SK-N-SH treated with all-trans-retinoic acid at 6 μM for 48 hours (cell line): ENCODE measurements at regions not wholly inside any gene's neighbourhood (a gene's known extent, or its start where the extent isn't known, plus 50 kb on each side); places are given as distances from the start of the nearest gene placed in this dataset.

Experiments
- CREB5 ChIP-seq: fragments of 250-450 bp; sonication (Bioruptor Pico); IDR thresholded peaks from 2 replicates; pipeline ENCODE4 v1.5.1; 2020; ENCODE audit warnings: low read depth, mild to moderate bottlenecking, moderate library complexity
- RARB ChIP-seq: fragments of 250-450 bp; sonication (Bioruptor Pico); IDR thresholded peaks from 2 replicates; pipeline ENCODE4 v1.8.0; 2021; ENCODE audit warnings: mild to moderate bottlenecking, moderate library complexity
- ZFP3 ChIP-seq: fragments of 250-450 bp; sonication (Bioruptor Pico); IDR thresholded peaks from 2 replicates; pipeline ENCODE4 v1.5.0; 2020; ENCODE audit warnings: mild to moderate bottlenecking, moderate library complexity

DNA sequence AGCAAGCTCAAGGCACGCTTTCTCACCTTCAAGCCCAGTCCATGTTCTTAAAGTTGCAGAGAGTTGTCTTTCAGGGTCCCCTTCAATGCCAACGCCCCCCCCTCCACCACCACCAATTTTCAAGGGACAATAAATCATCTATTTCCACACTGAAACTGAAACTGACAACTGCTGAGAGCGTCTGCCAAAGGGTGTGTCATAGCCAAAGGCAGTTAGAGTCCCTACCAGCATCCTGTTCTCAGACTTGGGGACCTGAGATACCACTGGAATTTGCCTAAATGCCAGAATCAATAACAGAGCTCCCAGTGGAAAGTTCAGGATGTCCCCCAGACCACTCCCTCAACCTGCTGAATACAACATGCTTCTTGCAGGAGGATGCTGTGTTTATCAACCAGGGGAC, 133.2 kb upstream of the SOX9 start:
- TF ChIP-seq RARB (no peak), CREB5 (CRISPR knock-in tag) (no peak), ZFP3 (no peak)
